AG04450 (cell line): ENCODE measurements at regions not wholly inside any gene's neighbourhood (a gene's known extent, or its start where the extent isn't known, plus 50 kb on each side); places are given as distances from the start of the nearest gene placed in this dataset.
"Not testable (repeated sequence)": the region's sequence is repeated elsewhere in the genome, so short reads cannot be mapped to it uniquely, and the experiment has no call there.

ENCODE experiments used
- CTCF ChIA-PET: fragments of 300-600, 350-600 bp; formaldehyde crosslinking; extraction: SDS; loops from one replicate; lab custom pipeline; 2022; ENCODE audit warnings: antibody characterized with exemption, inconsistent platforms; lab: Charles Lee
- POLR2A ChIA-PET: fragments of 350-600 bp; formaldehyde crosslinking; extraction: SDS; loops from one replicate; lab custom pipeline; 2021; ENCODE audit warnings: antibody characterized with exemption, inconsistent platforms; lab: Yijun Ruan, JAX
- DNase-seq: peaks from one replicate; pipeline ENCODE4 v3.0.0-alpha.2; 2011; ENCODE audit warnings: low read depth, low spot score
- H3K27ac ChIP-seq: one replicate; pipeline ENCODE4 v1.5.1; 2012; ENCODE audit warnings: low read depth, low read length, control low read depth
- H3K27me3 ChIP-seq: one replicate; pipeline ENCODE4 v1.6.0; 2012; ENCODE audit warnings: low read length; ENCODE audit not compliant: control insufficient read depth, insufficient read depth
- H3K4me3 ChIP-seq: 2 replicates; pipeline ENCODE4 v1.5.1; 2011; ENCODE audit warnings: mild to moderate bottlenecking, low read depth, low read length, control low read depth
- H3K9me3 ChIP-seq: 2 replicates; pipeline ENCODE4 v1.5.1; 2012; ENCODE audit warnings: low read length; ENCODE audit not compliant: control insufficient read depth, insufficient read depth
- CTCF ChIP-seq: IDR thresholded peaks from 2 replicates; pipeline ENCODE4 v1.5.1; 2011; ENCODE audit warnings: low read depth, low read length, control low read depth, inconsistent platforms

- Histone ChIP-seq H3K9me3 (peaks cover 19% of the 10 kb centered on the region), H3K4me3 (no peak overlapping the region), H3K27ac (no peak overlapping the region), H3K27me3 (no peaks in the 10 kb centered on the region)
- POLR2A ChIA-PET, result no interaction called here
- no peak for DNase-seq
- CTCF ChIA-PET, result no interaction called here
- no peak for TF ChIP-seq CTCF
Observed at GRCh38 chr3:35144011-35144410, 495.3 kb upstream of the ARPP21 start.

GRCh38 chr3:35146256-35147035 lies 492.9 kb upstream of the ARPP21 start:
- H3K27ac ChIP-seq, H3K4me3 ChIP-seq, H3K27me3 ChIP-seq, POLR2A ChIA-PET, CTCF ChIA-PET, DNase-seq: not testable (repeated sequence)
- H3K9me3 ChIP-seq, result peaks cover 20% of the 10 kb centered on the region

- Histone ChIP-seq H3K27me3 (no peaks in the 10 kb centered on the region), H3K27ac (no peak overlapping the region), H3K4me3 (no peak overlapping the region), H3K9me3 (peaks cover 2% of the 10 kb centered on the region; the same call in 1 of the 2 replicates)
- ChIA-PET POLR2A (no interaction called here), CTCF (no interaction called here)
- DNase-seq, result no peak
- no peak for TF ChIP-seq CTCF
Observed at GRCh38 chr3:35183927-35184675, 455.2 kb upstream of the ARPP21 start.

GRCh38 chr3:35184775-35185174 lies 454.6 kb upstream of the ARPP21 start:
- ChIA-PET CTCF (no interaction called here), POLR2A (no interaction called here)
- no peak for DNase-seq
- Histone ChIP-seq H3K4me3 (no peak overlapping the region), H3K27ac (no peak overlapping the region), H3K9me3 (peaks cover 2% of the 10 kb centered on the region; the same call in 1 of the 2 replicates), H3K27me3 (no peaks in the 10 kb centered on the region)
- no peak for TF ChIP-seq CTCF

- POLR2A ChIA-PET, result no interaction called here
Observed at GRCh38 chr3:35187908-35188307, 451.4 kb upstream of the ARPP21 start.

More at GRCh38 chr3:35187908-35188307, 451.4 kb upstream of the ARPP21 start:
- Histone ChIP-seq H3K27me3 (no peaks in the 10 kb centered on the region), H3K27ac (no peak overlapping the region), H3K4me3 (no peak overlapping the region), H3K9me3 (no peaks in the 10 kb centered on the region)
- CTCF ChIA-PET, result no interaction called here
- no peak for DNase-seq
- TF ChIP-seq CTCF, result no peak
